ENCODE measurements at regions not wholly inside any gene's neighbourhood (a gene's known extent, or its start where the extent isn't known, plus 50 kb on each side); places are given as distances from the start of the nearest gene placed in this dataset.
"Not testable (repeated sequence)": the region's sequence is repeated elsewhere in the genome, so short reads cannot be mapped to it uniquely, and the experiment has no call there.

DNA sequence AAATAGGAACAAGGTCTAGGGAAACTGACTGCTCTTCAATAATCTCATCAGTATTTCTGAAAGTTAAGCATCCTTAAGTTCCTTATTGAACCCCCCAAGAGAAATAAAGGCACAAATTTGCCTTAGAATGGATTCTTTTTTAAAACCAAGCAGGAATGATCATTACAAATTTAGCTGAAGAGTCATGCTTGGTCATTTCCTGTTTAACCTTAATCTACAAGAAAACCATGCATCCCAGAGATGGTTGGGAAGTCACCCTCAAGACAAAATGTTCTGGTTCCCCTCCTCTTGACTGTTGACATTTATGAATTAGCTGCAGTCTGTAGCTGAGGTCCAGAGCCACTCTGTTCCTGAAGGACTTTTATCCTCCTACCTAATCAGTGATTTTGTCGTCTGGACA is 291.8 kb upstream of the G2E3 start:
- DNase-seq (ENCODE audit: low spot score) = peak; percentile 9

DNA sequence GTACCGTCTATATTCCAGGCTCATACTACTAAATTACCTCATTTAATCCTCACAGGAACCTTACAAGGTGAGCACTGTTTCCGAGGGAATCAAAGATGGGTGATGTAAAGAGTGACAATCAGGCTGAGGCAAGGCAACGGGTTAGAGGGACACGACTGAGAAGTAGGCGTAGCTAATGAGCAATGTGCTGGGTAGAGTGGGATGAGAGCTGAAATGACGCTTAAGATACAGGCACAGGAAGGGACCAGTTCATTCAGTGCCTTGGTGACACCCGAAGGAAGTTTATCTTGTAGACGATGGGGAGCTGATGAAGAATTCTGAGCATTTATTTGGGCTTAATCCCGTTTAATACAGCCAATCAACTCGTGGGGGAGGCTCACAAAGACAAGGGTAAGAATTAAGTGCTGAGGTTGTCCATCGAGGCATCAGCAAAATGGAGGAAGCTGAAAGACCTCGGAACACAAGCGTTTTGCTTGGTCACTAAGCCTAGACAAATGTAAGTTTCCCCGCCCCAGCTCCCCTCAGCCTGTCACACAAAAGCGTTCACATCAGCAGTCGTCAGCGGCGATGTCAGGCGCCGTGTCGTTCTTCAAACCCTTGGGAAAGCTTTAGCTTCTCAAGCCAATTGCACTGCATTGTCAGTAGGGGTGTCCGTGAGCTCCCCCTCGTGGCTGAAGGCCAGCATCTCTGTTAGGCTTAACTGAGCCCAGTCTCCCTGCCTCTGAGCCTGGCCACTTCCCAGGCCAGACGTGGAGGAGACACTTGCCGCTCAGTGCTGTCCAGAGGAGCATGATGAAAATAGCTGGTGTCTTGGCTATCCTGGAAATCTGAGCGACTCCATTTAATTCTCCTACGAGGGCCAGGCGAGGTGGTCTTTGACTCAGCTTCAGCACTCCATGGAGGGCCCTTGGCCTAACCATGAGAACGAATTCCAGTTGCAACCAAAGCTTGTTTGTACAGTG is 288.5 kb upstream of the G2E3 start:
- DNase-seq (ENCODE audit: low spot score) = peak; percentile 84

DNA sequence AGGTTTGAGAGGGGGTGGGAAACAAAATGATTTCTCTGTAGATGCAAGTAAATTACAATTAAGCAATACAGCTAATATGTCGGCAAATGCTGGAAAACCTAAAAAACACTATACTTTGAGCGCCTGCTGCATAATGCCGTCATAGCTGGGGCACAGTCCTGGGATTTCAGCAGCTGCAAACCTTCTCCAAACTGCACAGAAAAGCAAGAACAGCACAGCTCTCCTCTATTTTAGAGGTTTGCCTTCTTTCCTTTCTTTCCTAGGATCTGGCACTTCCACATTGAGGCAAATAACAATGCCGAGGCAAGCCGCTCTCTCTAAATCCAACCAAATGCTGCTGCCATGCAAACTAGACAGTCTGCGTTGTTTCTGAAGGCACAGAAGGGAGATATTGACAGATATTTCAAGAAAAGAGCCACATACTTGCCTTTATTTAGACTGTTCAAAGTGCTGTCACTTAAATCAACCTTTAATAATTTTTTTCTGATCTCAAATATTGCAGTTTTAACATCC is 287.1 kb upstream of the G2E3 start:
- DNase-seq (ENCODE audit: low spot score) = no peak

DNA sequence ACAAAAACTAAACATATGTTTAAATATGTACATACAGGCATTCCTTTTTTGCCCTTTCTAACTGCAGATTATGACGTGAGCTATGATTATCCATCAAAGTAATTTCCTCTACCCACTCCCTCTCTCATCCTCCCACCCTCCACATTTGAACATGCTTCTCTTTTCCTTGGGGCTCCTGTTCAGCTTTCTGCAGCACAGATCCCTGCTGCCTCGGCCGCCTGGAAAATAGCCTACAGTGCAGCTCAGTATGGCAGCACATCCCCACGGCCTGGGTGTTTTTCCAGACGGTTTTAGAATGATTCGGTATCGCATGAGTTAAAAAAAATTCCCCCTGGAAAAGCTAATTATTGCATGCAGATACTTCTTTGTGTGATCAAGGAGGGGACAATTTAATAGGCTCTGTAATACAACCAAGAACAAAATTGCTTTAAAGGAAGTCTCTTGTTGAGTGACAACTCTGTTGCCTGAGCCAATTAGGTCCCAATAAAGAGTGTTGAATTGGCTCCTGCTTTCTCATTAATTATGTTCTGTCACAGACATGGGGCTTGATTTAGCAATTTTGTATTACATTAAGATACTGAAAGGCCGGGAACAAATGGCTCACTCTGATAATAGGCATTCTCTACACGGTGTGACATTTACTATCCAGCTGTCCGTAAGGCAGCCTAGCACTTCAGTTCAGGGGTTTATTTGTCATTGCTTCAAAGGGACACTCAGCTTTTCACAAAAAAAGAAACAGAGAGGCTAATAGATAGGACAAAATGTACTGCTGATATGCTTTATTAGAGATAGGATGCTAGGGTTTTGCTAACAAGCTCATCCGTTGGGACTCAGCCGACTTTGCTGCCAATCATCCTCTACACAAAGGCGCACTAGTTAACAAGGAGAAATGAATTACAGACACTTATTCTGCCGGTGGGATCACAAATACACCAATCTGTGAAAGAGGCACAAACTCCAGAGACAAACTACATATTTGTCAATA is 285.8 kb upstream of the G2E3 start:
- DNase-seq (ENCODE audit: low spot score) = no peak

DNA sequence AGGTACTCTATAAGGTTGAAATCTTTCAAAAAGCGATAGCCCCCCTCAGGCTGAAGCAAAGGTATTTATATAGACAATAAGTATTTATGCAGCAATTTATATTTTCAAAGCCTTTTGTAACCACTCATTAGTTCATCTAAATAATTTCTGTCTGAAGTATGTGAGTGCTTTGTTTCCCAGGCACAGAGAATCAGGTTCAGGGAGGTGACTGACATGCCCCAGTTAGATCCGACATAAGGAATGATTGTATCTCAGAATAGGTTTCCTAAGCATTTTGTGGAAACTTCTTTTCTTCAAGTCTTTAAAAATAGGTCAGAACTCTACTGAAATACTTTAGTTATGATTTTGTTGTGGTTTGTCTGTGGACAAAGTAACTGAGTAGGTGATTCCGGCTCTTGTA is 283.4 kb upstream of the G2E3 start:
- no peak for DNase-seq (ENCODE audit: low spot score)

DNA sequence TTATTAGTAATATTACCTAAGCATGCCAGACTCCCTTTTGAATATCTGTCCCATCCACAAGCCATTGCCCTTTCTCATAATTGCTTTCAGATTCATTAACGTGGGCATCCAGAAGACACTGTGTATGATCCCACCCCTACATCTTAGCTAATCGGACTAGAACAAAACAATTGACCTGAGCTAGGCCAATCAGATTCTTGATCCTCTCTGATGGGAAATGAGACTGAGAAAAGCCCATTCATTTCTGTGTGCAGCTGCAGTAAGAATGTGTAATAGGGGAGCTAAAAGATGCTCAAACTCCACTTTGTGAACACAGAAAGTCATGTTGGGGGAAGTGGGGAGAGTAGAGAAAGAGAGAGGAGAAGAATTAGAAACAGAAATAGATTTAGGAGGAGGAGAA is 281.7 kb upstream of the G2E3 start:
- no peak for DNase-seq (ENCODE audit: low spot score)

DNA sequence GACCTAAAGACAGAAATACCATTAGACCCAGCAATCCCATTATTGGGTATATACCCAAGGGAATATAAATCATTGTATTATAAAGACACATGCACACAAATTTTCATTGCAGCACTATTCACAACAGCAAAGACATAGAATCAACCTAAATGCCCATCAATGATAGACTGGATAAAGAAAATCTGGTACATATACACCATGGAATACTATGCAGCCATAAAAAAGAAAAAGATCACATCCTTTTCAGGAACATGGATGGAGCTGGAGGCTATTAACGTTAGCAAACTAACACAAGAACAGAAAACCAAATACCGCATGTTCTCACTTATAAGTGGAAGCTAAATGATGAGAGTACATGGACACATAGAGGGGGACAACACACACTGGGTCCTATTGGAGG is 280.1 kb upstream of the G2E3 start:
- not testable (repeated sequence) for DNase-seq (ENCODE audit: low spot score)

DNA sequence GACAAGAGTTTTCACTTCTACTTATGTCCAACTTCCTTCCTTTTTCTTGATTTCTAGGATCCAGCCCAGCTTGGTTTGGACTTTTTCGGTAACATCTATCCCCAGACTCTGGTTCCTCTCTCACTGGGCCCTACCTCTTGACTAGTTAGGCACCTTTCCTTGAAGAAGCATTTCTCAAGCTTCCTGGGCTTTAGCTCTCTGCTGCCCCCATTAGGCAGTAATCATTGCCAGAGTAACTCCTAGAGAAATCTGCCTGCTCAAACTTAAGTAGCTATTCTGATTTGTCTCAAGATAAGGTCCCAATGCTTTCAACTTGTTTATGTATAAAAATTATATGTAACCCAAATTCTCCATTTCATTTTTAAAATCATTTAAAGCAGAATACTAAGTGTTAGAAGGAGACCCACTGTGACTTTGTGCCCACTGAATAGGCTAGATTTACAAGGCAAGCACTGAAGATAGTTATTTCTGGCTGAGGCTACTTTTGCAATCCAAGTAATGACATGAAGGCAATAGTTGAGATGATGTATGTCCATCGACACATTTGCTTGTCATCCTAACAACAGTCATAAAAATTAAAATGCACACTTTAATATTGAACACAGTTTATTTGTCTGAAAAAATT is 275.0 kb upstream of the G2E3 start:
- DNase-seq (ENCODE audit: low spot score) = peak; percentile 43

DNA sequence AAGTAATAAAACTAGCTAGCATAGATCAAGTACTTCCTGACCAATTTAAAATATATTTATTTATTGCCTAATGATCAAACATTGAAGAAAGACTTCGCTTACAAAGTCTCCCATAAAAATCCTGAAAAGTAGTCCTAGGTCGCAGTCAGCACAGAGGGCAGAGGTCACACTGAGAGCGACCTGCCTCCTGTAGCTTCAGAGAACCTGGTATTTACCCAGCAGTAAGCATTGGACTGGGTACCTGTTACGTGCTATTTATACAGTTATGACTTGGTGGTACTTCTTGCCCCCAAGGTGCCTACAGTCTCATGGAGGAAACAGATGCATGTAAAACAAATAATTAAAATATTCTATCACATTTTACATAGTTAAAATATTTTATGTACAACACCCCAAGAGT is 274.1 kb upstream of the G2E3 start:
- no peak for DNase-seq (ENCODE audit: low spot score)

DNA sequence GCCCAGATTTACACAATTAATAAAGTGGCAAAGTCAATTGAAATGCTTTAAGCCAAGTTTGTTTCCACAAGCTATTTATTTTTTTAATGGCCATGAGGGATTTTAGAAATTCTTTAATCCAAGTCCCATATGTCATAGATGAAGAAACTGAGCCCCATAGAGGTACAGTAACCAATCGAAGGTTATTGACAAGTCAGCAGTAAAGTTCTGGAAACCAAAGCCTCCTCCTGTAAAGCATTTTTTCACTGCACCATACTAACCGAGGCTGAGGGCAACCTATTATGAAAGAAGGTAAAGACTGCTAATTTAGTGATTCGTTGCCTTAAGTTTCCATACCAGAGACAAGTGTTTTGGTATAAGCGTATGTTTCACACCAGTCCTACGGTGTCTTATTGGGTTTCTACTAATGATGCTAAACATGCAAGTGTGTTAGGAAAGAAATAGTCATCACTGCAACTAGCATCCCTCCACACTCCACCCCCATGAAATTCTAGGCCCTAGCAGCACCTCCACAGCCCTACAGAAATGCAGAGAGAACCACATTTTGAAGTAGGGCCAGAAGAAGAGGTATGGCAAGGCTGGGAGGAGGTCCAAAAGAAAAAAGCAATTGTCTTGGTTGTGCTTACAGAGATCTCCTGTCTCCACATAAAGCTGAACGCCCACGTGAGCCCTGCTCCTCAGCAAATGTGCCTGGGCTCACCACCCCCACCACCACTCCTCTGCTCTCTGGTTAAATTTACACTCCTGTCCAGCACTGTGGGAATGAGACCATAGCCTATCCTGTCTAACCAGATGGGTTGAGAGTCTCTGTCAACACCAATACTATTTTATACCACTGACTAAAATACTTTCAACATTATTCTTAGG is 271.1 kb upstream of the G2E3 start:
- no peak for DNase-seq (ENCODE audit: low spot score)

DNA sequence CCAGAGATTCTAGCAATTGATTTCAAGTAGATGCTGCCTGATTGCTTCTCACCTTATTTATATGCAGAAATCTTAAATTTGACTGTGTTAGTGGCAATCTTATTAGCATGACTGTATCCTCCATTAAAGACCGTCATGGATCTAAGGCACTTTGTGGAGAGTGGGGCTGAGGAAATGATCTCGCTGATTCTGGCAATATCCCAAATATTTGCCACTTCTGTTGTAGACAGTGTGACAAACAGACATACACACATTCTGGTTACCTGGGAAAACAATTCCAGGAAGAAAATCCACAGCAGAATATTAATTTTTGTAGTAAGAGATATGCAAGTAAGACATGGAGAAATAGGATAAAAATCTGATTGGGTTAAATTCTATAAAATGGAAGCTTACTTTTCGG is 269.0 kb upstream of the G2E3 start:
- DNase-seq (ENCODE audit: low spot score) = no peak

DNA sequence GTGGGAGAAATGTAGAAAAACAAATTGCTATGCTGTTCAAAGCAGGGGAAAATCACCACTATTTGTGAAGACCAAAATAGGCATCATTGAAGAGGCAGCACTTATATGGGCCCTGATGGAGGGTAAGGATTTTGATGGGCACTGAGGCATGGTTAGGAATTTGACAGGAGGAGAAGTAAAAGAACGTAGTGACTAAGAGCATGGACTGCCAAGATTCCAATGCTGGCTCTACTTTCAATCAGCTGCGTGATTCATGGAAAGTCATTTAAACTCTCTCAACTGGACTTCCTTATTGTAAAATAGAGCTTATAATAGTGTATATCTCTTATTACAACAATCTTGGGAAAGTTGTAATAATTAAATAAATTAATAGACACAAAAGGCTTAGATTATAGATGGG is 267.7 kb upstream of the G2E3 start:
- DNase-seq (ENCODE audit: low spot score) = peak; percentile 75

DNA sequence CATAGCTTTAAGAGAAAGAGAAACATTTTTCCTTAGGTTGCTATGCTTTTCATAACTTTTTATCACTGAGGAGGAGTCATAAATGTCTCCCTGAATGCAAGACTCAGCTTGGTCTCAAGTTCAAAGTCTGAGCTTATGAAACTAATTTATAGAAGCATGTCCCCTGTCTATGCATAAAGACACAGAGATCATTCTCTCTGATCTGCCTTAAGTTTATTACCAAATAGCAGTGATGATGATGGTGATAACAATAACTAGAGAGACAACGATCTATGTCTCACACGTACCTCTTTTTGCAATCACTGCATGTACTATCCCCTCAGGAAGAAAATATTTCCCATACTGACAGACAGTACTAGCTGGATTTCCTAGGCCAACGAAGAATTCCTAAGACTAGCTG is 266.4 kb upstream of the G2E3 start:
- no peak for DNase-seq (ENCODE audit: low spot score)

DNA sequence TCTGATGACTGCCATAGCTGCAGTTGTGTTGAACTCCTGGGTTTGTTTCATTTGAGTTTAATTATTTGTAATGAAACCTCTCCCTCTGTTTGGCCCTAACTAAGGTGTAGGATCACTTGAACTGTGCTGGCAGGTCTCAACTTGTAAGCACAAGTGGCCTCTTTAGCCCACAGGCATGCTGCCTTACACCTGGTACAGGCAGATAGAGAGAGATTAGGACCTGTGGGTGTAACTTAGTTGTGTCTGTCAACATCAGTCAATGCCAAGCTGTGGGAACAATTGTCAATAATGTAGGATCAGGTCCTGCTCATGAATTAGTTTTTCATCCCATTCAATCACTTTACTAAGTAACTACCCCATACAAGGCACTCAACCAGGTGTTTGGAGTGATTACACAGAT is 263.0 kb upstream of the G2E3 start:
- DNase-seq (ENCODE audit: low spot score) = no peak

DNA sequence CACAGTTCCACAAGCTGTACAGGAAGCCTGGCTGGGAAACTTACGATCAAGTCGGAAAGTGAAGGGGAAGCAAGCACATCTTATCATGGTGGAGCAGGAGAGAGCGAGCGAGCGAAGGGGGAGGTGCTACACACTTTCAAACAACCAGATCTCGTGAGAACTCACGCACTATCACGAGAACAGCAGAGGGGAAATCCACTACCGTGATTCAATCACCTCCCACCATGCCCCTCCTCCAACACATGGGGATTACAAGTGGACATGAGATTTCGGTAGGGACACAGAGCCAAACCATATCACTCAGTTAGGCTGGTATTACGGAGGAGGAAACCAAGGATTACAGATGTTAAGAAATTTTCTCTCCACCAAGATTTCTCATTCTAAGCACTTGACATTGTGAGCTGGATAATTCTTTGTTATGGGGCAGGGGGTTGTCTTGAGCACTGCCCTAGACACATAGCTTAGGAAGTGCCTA is 262.0 kb upstream of the G2E3 start:
- no peak for DNase-seq (ENCODE audit: low spot score)

DNA sequence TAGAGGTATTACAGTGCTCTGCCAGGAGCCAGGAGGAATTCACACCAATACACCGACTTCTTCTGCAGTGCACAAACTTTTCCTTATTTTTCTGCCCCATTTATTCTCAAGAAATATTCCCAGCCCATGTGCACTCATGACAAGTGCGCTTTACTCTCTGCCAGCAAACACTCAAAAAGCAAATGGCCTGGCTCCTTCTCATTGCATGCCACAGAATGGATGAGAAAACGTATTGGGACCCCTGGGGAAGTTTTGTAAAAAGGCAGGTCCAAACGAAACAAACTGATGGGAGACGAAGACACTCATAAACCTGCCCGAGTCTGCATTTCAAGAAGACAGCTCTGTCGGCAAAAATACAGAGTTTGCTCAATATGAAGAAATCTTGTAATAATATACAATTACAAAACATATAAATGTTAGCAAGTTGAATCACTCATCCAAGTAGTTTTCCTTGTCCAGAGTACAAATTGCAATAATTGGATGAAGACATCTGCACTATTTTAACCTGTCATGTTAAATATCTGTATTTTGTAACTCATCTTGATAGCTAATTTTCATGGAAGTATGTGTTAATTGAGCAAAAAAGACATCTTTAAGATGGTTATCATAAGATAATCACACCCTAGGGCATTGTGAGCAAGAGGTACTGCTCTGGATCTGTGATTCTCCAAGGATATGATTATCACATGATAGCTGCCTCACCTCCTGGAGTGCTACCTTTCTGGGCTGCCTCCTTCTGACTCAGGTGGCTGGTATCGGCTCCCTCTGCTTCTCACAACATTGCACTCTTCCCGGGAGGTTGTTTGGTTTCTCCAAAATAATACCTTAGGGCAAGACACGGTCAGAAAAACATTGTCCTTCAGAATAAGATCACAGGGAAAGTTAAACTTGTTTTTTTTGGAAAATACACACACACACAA is 260.8 kb upstream of the G2E3 start:
- DNase-seq (ENCODE audit: low spot score) = no peak

DNA sequence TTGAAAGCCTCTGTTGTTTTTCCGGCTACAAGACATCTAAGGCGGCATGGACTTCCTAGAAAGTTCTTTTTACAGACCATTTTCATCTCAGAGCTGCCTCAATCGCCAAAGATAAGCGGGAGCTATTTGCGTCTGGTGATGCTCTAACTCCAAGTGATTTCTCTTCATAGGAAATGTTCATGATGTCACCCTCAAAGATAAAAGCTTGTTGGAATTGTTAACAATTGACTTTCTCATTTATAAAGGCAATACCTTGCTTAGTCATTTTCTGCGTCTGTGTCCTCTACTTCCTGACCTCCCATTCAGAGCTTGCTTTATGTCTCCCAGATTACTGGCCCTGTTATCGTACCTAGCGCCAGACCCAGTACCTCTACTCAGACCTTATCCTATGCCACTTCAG is 259.0 kb upstream of the G2E3 start:
- DNase-seq (ENCODE audit: low spot score) = no peak

DNA sequence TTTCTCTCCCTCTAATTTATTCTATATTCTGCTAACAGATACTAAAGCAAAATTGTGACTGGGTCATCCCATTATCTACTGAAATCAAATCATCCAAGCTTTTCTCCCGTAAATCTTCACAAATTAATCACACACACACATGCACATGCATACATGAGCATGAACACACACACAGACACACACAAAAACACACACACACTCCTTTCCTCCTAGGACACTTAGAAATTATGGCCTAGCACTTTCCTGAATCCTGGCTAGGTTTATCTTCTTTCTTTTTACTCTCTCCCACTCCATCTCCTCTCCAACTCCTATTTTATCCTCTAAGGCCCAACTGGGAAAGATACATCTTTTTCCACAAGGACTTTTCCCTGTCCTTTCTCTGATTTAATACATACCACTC is 255.6 kb upstream of the G2E3 start:
- DNase-seq (ENCODE audit: low spot score) = no peak

DNA sequence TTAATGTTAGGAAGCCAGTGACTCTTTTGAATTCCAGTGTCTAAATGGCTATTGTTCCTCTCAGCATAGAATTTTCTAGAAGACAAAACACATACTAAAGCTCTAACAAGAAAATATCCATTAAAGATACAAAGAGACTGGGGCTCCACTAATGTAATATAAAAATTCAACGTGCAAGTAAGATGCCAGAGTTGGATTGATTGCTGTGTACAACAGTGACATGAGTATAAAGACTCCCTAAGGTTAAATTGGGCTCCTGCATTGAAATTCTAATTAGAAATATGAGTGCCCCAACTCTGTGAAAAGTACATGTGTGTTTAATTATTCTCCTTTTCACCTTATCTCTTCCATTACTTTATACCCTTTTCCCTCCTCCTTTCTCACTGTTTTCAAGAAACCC is 253.6 kb upstream of the G2E3 start:
- DNase-seq (ENCODE audit: low spot score) = no peak

DNA sequence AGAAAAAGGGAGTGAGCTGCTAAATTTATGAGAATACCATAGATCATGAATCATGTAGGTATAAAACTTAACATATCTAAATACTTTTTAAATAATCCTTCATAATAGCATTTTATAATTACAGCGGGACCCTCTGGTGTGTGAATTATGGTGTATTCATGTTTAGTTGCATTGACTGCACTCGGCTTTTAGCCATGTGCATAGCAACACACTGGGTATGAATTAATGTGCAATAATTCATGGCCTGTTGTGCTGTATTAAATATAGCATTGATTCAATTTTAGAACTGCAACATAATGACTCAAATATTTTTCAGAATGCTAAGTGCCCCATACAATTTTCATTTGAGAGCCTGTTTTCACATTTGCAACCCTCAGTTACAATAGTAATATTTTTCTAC is 249.6 kb upstream of the G2E3 start:
- DNase-seq (ENCODE audit: low spot score) = no peak

Data from AG08395 (cell line).